ENCODE measurements at regions not wholly inside any gene's neighbourhood (a gene's known extent, or its start where the extent isn't known, plus 50 kb on each side); places are given as distances from the start of the nearest gene placed in this dataset.

- TF ChIP-seq CTCF (conservative IDR thresholded peaks at IDR 0.05) (no peak), ZFX (IDR thresholded peaks at IDR 0.05) (no peak)
Observed at GRCh38 chr10:23742368-23742767, 303.5 kb downstream of the OTUD1 start.

Measured in C4-2B (cell line).